SU-DHL-6 (cell line): ENCODE measurements at regions not wholly inside any gene's neighbourhood (a gene's known extent, or its start where the extent isn't known, plus 50 kb on each side); places are given as distances from the start of the nearest gene placed in this dataset.

Experiments
- H2AFZ ChIP-seq: fragments of 200-600 bp; sonication (generic); 2 replicates; pipeline ENCODE4 v1.6.1; 2014; ENCODE audit warnings: low read depth, mild to moderate bottlenecking, moderate library complexity, mixed read lengths, antibody characterized with exemption, low read length; ENCODE audit not compliant: severe bottlenecking
- H3F3A ChIP-seq: fragments of 200-600 bp; shearing (Covaris generic); 2 replicates; pipeline ENCODE4 v1.6.0; 2016; ENCODE audit warnings: antibody characterized with exemption, mild to moderate bottlenecking; ENCODE audit not compliant: insufficient read depth
- H3K27ac ChIP-seq: fragments of 200-600 bp; sonication (generic); 2 replicates; pipeline ENCODE4 v1.5.1; 2016; ENCODE audit warnings: low read depth, mild to moderate bottlenecking, low read length, moderate library complexity, mixed read lengths
- H3K27me3 ChIP-seq: fragments of 200-600 bp; sonication (generic), shearing (Covaris generic); 2 replicates; pipeline ENCODE4 v1.6.0; 2014; ENCODE audit warnings: mild to moderate bottlenecking, low read length
- H3K36me3 ChIP-seq: fragments of 200-600 bp; sonication (generic); 2 replicates; pipeline ENCODE4 v1.6.1; 2014; ENCODE audit warnings: mild to moderate bottlenecking, low read length, mixed read lengths
- H3K4me2 ChIP-seq: fragments of 300-600, 200-600 bp; shearing (Covaris generic), sonication (generic); 2 replicates; pipeline ENCODE4 v1.6.0; 2014; ENCODE audit warnings: low read length, low read depth, mild to moderate bottlenecking; ENCODE audit not compliant: poor library complexity, severe bottlenecking
- H3K4me3 ChIP-seq: fragments of 200-600 bp; sonication (generic); 2 replicates; pipeline ENCODE4 v1.5.1; 2014; ENCODE audit warnings: antibody characterized with exemption, low read length, mild to moderate bottlenecking, mixed read lengths; ENCODE audit not compliant: insufficient read depth, poor library complexity, severe bottlenecking
- H3K79me2 ChIP-seq: fragments of 200-600 bp; sonication (generic); 2 replicates; pipeline ENCODE4 v1.6.1; 2014; ENCODE audit warnings: mild to moderate bottlenecking, low read length, moderate library complexity; ENCODE audit not compliant: insufficient read depth
- H3K9ac ChIP-seq: fragments of 200-600 bp; sonication (generic); 2 replicates; pipeline ENCODE4 v1.7.0; 2014; ENCODE audit warnings: mild to moderate bottlenecking, low read length
- H3K9me2 ChIP-seq: fragments of 200-600 bp; sonication (generic); replicated peaks from 2 replicates; pipeline ENCODE4 v1.6.1; 2014; ENCODE audit warnings: low read length; ENCODE audit not compliant: insufficient read depth
- H3K9me3 ChIP-seq: fragments of 200-600 bp; sonication (generic); 2 replicates; pipeline ENCODE4 v1.6.1; 2014; ENCODE audit warnings: low read length, mixed read lengths; ENCODE audit not compliant: insufficient read depth
- H4K20me1 ChIP-seq: fragments of 200-600 bp; sonication (generic); 2 replicates; pipeline ENCODE4 v1.6.1; 2014; ENCODE audit warnings: low read depth, mild to moderate bottlenecking, antibody characterized with exemption, low read length, moderate library complexity, mixed read lengths
- EZH2phosphoT487 ChIP-seq: fragments of 200-600 bp; sonication (generic), shearing (Covaris generic); conservative IDR thresholded peaks from 2 replicates; pipeline ENCODE4 v1.6.1; 2018; ENCODE audit warnings: mild to moderate bottlenecking, antibody characterized with exemption, low read length, moderate library complexity, mixed read lengths
- TF ChIP-seq, protein P1 (sequence below): fragments of 200-600 bp; sonication (generic); IDR thresholded peaks from one replicate; pipeline ENCODE4 v1.5.1; 2017; ENCODE audit warnings: antibody characterized with exemption, mild to moderate bottlenecking, low read length, moderate library complexity; ENCODE audit not compliant: insufficient read depth, poor library complexity, severe bottlenecking

DNA sequence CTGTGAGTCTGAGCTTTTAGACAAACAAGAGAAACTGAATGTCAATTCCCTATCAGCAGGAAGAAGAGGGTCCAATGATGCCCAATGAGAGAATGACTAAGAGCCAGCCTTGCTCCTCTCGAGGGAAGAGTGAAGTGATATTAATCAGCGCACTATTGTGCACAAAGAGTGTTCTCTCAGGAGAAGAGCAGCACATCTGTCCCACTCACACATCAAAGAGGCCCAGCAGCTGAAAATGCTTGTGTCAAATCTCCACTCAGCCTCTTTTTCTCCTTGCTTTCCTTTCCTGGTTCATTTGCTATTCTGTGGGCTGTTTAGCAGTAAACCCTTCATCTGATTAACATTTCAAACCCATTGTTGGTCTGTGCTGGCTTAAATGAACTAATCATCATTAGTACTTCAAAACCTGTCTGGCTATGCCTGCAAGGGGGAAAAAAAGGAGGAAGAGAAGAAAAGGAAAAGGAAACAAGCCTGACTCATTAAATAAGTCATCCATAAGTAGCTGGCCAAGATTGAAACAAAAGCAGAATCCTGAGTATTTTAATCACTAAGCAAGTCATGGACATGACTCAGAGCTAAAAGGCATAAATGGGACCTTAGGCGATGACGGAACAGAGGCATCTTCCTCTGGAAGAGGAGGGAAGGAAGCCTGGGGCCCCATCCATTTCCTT lies 912.7 kb downstream of the TUSC7 start:
- TF ChIP-seq EZH2phosphoT487, result no peak
- TF ChIP-seq, protein P1, sequence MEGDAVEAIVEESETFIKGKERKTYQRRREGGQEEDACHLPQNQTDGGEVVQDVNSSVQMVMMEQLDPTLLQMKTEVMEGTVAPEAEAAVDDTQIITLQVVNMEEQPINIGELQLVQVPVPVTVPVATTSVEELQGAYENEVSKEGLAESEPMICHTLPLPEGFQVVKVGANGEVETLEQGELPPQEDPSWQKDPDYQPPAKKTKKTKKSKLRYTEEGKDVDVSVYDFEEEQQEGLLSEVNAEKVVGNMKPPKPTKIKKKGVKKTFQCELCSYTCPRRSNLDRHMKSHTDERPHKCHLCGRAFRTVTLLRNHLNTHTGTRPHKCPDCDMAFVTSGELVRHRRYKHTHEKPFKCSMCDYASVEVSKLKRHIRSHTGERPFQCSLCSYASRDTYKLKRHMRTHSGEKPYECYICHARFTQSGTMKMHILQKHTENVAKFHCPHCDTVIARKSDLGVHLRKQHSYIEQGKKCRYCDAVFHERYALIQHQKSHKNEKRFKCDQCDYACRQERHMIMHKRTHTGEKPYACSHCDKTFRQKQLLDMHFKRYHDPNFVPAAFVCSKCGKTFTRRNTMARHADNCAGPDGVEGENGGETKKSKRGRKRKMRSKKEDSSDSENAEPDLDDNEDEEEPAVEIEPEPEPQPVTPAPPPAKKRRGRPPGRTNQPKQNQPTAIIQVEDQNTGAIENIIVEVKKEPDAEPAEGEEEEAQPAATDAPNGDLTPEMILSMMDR, result no peak
- Histone ChIP-seq H3K4me3 (no peak overlapping the region), H4K20me1 (no peaks in the 10 kb centered on the region), H3K27me3 (no peaks in the 10 kb centered on the region), H3K9me2 (no peaks in the 10 kb centered on the region), H3K4me2 (no peak overlapping the region), H3K36me3 (no peaks in the 10 kb centered on the region), H2AFZ (no peak overlapping the region), H3F3A (no peaks in the 10 kb centered on the region), H3K79me2 (no peaks in the 10 kb centered on the region), H3K9me3 (no peaks in the 10 kb centered on the region), H3K9ac (no peak overlapping the region), H3K27ac (no peak overlapping the region)

DNA sequence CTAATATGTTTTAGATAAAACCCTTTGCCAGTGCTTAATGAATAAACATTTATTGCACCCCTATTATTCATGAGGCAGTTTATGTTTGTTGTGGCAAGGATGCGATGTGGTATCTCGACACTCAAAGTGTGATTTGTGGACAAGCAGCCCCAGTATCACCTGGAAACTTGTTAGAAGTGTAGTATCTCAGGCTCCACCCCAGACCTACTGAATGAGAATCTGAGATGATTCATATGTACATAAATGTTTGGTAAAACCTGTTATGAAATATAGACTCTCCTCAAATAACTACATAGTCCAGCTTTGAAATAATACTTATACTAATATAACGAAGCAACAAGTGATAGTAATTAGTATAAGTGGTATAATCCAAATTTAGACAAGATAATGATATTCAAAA lies 914.8 kb downstream of the TUSC7 start:
- H3K4me2 ChIP-seq, result no peak overlapping the region
- H3K9me3 ChIP-seq, result no peaks in the 10 kb centered on the region
- no peak overlapping the region for H3K9ac ChIP-seq
- no peaks in the 10 kb centered on the region for H3K27me3 ChIP-seq
- H2AFZ ChIP-seq, result no peak overlapping the region
- H3K27ac ChIP-seq, result no peak overlapping the region
- TF ChIP-seq, protein P1, result no peak
- TF ChIP-seq EZH2phosphoT487, result no peak
- no peak overlapping the region for H3K4me3 ChIP-seq
- no peaks in the 10 kb centered on the region for H3K79me2 ChIP-seq
- no peaks in the 10 kb centered on the region for H4K20me1 ChIP-seq
- no peaks in the 10 kb centered on the region for H3K36me3 ChIP-seq
- H3K9me2 ChIP-seq, result no peaks in the 10 kb centered on the region
- H3F3A ChIP-seq, result no peaks in the 10 kb centered on the region

DNA sequence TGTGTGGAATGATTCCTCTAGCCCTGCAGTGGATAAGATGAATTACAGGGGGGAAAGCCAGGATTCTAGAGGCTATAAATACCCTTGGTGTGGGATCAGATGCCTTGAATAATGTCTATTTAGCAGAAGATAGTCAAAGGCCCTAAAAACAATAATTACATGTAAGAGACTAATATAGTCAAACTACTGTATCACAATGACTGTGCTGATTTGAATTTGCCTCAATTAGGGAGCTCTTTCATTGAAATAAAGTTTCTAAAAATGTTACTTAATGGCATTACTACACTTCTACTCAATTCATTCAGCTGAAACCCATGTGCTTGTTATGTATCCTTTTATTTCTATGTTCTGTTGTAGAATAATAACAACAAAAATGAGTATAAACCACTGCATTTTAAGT lies 915.6 kb downstream of the TUSC7 start:
- no peaks in the 10 kb centered on the region for H3K36me3 ChIP-seq
- no peak overlapping the region for H2AFZ ChIP-seq
- no peaks in the 10 kb centered on the region for H4K20me1 ChIP-seq
- no peaks in the 10 kb centered on the region for H3K9me2 ChIP-seq
- H3F3A ChIP-seq, result no peaks in the 10 kb centered on the region
- H3K79me2 ChIP-seq, result no peaks in the 10 kb centered on the region
- no peaks in the 10 kb centered on the region for H3K9me3 ChIP-seq
- TF ChIP-seq, protein P1, result no peak
- H3K9ac ChIP-seq, result no peak overlapping the region
- no peak overlapping the region for H3K27ac ChIP-seq
- H3K4me2 ChIP-seq, result no peak overlapping the region
- H3K4me3 ChIP-seq, result no peak overlapping the region
- H3K27me3 ChIP-seq, result no peaks in the 10 kb centered on the region

DNA sequence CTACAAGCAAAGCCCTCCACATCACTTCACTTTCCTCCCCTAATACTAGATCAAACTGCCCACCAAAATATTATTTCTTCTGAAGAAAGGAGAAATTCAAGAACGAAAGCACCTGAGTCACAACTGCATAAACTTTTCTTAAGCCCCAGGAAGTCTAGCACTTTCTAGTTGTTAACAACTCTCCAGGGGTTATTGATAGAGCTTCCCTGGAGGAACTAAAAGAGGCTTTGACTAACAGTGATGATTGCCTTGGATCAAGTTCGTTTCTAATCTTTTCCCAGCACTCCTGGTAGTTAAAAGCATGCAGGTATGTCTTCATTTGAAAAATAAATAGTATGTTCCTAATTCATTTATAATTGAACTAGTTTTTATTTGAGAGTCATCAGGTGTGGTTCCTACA lies 917.0 kb downstream of the TUSC7 start:
- H3K4me3 ChIP-seq, result no peak overlapping the region
- no peak overlapping the region for H3K27ac ChIP-seq
- no peaks in the 10 kb centered on the region for H4K20me1 ChIP-seq
- no peaks in the 10 kb centered on the region for H3K79me2 ChIP-seq
- no peak overlapping the region for H3K4me2 ChIP-seq
- TF ChIP-seq EZH2phosphoT487, result no peak
- TF ChIP-seq, protein P1, result no peak
- H3F3A ChIP-seq, result no peaks in the 10 kb centered on the region
- no peaks in the 10 kb centered on the region for H3K36me3 ChIP-seq
- H3K27me3 ChIP-seq, result no peaks in the 10 kb centered on the region
- H3K9me2 ChIP-seq, result no peaks in the 10 kb centered on the region
- no peak overlapping the region for H2AFZ ChIP-seq
- H3K9me3 ChIP-seq, result no peaks in the 10 kb centered on the region
- no peak overlapping the region for H3K9ac ChIP-seq
